Muscle of leg (tissue), 3 donors: ENCODE measurements at regions not wholly inside any gene's neighbourhood (a gene's known extent, or its start where the extent isn't known, plus 50 kb on each side); places are given as distances from the start of the nearest gene placed in this dataset.

Experiments
- DNase-seq: peaks from one replicate; pipeline ENCODE4 v3.0.0; 2013
- H3K27ac ChIP-seq: one replicate; pipeline ENCODE4 v1.5.1; 2013; ENCODE audit warnings: mild to moderate bottlenecking, low read length, control low read depth
- H3K27me3 ChIP-seq: one replicate; pipeline ENCODE4 v1.6.1; 2013; ENCODE audit warnings: low read length; ENCODE audit not compliant: control insufficient read depth, insufficient read depth
- H3K36me3 ChIP-seq: one replicate; pipeline ENCODE4 v1.6.1; 2013; ENCODE audit warnings: low read length; ENCODE audit not compliant: control insufficient read depth, insufficient read depth
- H3K4me1 ChIP-seq: one replicate; pipeline ENCODE4 v1.6.1; 2013; ENCODE audit warnings: low read length; ENCODE audit not compliant: control insufficient read depth, insufficient read depth
- H3K4me3 ChIP-seq: one replicate; pipeline ENCODE4 v1.5.1; 2013; ENCODE audit warnings: low read length, control low read depth
- H3K9me3 ChIP-seq: replicated peaks from 2 replicates; pipeline ENCODE4 v1.6.1; 2013; ENCODE audit warnings: low read depth, low read length; ENCODE audit not compliant: control insufficient read depth
- WGBS: methylation state at CpG from one replicate; pipeline ENCODE4 v1.1.5; 2013; ENCODE audit warnings: missing lambda C conversion rate; ENCODE audit not compliant: insufficient coverage; 5-methylcytosine and 5-hydroxymethylcytosine counted together

DNA sequence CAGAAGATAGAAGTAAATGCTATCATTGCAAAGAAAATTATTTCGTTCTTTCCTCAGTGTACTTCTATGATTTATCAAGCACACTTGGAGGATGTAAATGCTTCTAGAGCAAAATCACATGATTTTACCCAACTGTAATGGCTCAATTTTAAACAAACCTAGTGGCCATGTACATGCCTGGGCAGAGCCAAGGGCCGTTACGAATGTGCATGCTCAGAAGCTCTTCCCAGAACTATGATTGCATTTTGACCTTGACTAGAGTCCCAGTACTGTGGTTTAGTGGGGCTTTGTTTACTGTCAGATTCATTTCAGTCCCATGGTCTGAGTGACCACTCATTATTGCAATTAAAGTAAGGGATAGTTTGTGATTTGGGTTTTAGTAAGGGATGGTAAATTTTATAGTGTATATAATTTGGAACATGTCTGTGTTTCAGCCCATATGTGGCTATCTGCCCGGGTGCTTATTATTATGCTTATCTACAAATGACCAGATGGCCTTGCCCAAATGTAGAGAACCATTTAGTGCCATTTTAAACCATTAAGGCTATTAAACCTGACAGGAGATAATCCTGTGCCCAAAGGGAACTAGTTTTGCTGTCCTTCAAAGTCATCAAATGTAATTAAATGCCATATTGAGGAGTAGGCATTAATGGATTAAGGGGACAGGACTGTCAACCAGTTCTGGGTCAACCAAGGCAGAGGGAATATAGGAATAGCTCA, 239.1 kb downstream of the ICOS start:
- H3K4me1 ChIP-seq, result peaks cover 5% of the 10 kb centered on the region
- no peaks in the 10 kb centered on the region for H3K9me3 ChIP-seq
- DNase-seq, result no peak
- H3K27ac ChIP-seq, result no peak overlapping the region
- no peak overlapping the region for H3K4me3 ChIP-seq
- H3K27me3 ChIP-seq, result no peaks in the 10 kb centered on the region
- no peaks in the 10 kb centered on the region for H3K36me3 ChIP-seq
- WGBS, result 20% methylated on average over 1 of the region's 4 CpGs

- Histone ChIP-seq H3K4me1 (peaks cover 5% of the 10 kb centered on the region), H3K27me3 (no peaks in the 10 kb centered on the region), H3K9me3 (no peaks in the 10 kb centered on the region), H3K36me3 (no peaks in the 10 kb centered on the region), H3K27ac (no peak overlapping the region), H3K4me3 (no peak overlapping the region)
- DNase-seq, result no peak
- no CpG with 5 or more reads among the region's 1 CpG for WGBS
Measured at GRCh38 chr2:204176306-204176705, 239.7 kb downstream of the ICOS start.

DNA sequence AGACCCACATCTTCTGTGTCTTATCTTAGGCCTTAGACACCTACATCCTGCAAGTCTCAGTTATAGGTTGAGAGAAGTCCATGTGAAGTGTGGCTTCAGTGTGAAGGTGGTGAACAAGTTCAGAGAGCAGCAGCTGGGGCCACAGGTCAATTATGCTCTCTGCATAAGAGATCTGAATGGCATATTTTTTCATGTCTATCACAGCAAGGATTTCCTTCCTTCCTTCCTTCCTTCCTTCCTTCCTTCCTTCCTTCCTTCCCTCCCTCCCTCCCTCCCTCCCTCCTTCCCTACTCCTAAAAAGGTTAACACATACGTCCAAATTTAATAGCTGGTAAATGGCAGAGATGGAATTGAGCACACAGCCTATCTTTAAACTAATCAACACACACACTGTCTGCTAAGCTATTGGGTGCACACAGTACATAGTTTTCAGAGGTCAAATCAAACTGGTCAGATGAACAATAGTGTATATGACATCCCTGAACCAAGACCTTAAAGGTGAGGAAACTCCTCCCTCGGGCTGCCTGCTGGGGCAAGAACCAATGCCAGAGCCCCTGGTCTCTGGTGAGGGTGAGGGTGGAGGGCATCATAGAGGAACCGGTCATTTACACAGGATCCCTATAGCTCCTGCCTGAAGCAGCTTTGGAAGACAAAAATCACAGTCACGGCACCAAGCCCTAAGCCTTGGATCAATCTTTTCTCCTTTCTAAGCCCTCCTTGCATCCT, 240.9 kb downstream of the ICOS start:
- no peak for DNase-seq
- no peak overlapping the region for H3K27ac ChIP-seq
- no peaks in the 10 kb centered on the region for H3K36me3 ChIP-seq
- H3K9me3 ChIP-seq, result no peaks in the 10 kb centered on the region
- peaks cover 4% of the 10 kb centered on the region for H3K4me1 ChIP-seq
- WGBS, result no CpG with 5 or more reads among the region's 4 CpGs
- no peak overlapping the region for H3K4me3 ChIP-seq
- H3K27me3 ChIP-seq, result no peaks in the 10 kb centered on the region

DNA sequence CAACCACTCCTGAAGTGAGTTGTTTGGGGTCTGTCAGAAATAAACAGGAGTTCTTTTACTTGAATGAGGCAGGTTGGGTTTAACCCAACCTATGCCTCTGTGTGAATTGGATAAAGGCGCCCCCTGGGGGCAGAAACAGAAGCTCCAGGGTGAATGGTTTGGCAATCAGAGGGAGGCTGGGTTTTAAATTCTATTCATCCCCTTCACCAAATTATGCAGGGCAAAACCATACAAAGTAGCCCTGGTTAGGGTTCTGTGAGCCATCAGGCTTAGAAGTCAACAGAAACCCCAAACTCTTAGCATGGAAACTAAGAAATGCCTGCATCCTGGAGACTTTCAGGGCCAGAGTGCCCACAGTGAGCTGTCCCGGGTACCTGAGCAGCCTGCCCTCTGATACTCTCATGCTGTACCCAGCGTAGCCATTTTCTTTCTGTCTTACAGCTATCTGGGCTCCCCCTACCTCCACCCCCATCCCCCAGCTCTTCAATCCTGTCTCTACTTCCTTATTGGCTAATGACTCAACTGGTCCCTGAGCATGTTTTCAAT, 241.5 kb downstream of the ICOS start:
- Histone ChIP-seq H3K4me3 (no peak overlapping the region), H3K9me3 (no peaks in the 10 kb centered on the region), H3K27me3 (no peaks in the 10 kb centered on the region), H3K4me1 (peaks cover 4% of the 10 kb centered on the region), H3K36me3 (no peaks in the 10 kb centered on the region), H3K27ac (no peak overlapping the region)
- peak; percentile 33 for DNase-seq
- WGBS, result 78% methylated on average over 2 of the region's 3 CpGs

GRCh38 chr2:204180649-204181048, 244.1 kb downstream of the ICOS start:
- WGBS, result 88% methylated on average over 1 of the region's 1 CpG
- DNase-seq, result no peak
- peaks cover 4% of the 10 kb centered on the region for H3K4me1 ChIP-seq
- no peaks in the 10 kb centered on the region for H3K27me3 ChIP-seq
- no peak overlapping the region for H3K4me3 ChIP-seq
- H3K36me3 ChIP-seq, result no peaks in the 10 kb centered on the region
- H3K27ac ChIP-seq, result no peak overlapping the region
- no peaks in the 10 kb centered on the region for H3K9me3 ChIP-seq

DNA sequence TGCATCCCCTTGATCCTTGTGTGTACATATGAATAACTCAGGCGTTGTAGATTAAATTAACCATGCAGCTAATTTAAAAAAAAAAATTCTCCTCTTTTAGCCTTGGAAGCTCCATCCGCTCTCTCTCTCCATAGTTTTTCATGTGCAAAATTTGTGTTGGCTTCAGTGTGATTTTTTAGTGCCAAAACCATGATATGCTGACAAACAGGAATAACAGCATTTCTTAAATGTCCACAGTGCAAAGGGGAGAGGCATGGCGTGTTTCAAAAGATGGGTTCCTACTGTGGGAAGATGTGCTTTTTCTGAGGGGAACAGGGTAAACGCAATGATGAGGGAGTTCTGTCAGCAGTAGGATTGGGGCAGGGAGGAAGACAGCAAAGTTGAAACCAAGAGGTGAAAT, 247.0 kb downstream of the ICOS start:
- Histone ChIP-seq H3K9me3 (no peaks in the 10 kb centered on the region), H3K4me1 (peaks cover 4% of the 10 kb centered on the region), H3K27ac (no peak overlapping the region), H3K36me3 (no peaks in the 10 kb centered on the region), H3K27me3 (no peaks in the 10 kb centered on the region), H3K4me3 (no peak overlapping the region)
- WGBS, result 33% methylated on average over 1 of the region's 4 CpGs
- peak; percentile 70 for DNase-seq

DNA sequence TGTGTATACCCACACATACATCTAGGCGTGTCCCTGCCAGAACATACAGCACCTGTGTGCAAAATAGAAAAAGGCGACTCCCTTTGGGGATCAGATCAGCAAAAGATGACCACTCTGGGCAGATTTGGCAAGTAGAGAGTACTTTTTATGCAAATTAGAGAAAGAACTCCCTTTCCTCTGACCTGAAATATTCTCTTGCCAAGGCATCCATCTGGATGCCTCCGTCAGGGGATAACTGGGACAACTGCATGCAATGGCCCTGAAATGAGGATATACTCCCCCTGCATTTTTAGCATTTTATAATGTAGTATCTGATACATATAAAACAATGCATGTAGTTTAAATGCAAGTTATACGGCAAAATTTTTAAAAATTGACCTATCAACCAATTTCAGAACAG, 247.7 kb downstream of the ICOS start:
- Histone ChIP-seq H3K4me1 (peaks cover 4% of the 10 kb centered on the region), H3K27me3 (no peaks in the 10 kb centered on the region), H3K36me3 (no peaks in the 10 kb centered on the region), H3K4me3 (no peak overlapping the region), H3K9me3 (no peaks in the 10 kb centered on the region), H3K27ac (no peak overlapping the region)
- no CpG with 5 or more reads among the region's 4 CpGs for WGBS
- DNase-seq, result no peak

- Histone ChIP-seq H3K36me3 (no peaks in the 10 kb centered on the region), H3K4me3 (no peak overlapping the region), H3K9me3 (no peaks in the 10 kb centered on the region), H3K27ac (no peak overlapping the region), H3K4me1 (peaks cover 2% of the 10 kb centered on the region), H3K27me3 (peaks cover 2% of the 10 kb centered on the region)
- no CpG with 5 or more reads among the region's 4 CpGs for WGBS
- DNase-seq, result no peak
Measured at GRCh38 chr2:204187229-204188083, 250.9 kb downstream of the ICOS start.

DNA sequence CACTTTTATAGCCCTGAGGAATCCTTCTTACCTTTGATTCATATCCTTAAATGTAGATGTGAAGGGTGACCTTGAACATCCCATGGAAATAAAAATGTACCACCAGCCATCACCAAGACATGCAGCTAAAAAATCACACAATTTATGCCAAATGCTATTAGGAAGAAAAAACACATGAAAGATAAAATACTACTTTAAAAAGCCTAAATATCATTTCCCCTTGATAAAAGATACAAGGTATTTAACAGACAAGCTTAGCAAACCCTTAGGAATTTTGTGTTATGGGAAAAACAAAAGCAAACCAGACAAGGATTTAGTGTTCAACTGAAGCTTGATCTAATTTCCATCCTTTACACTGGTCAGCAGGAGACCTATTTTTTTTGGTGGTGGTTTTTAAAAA, 255.0 kb downstream of the ICOS start:
- Histone ChIP-seq H3K4me3 (no peak overlapping the region), H3K27me3 (peaks cover 2% of the 10 kb centered on the region), H3K9me3 (no peaks in the 10 kb centered on the region), H3K36me3 (no peaks in the 10 kb centered on the region), H3K4me1 (peaks cover 2% of the 10 kb centered on the region), H3K27ac (no peak overlapping the region)
- DNase-seq, result no peak

DNA sequence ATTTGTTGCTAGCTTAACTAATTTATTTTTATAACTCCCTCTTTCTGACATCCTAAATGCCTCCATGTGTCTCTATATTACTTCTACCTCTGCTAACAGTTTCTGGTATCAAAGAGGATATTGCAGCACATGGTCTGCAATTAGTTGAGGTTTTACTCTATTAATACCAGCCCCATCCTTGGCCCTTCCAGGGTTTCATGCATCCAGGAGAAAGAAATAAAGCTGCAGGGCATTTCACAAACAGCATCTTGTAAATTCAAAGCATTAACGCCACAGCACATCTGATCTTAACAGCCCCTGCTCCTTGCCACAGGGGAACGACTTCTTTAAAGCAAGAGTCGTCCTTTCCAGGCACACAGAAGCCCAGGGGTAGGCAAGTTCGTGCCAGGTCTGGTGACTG, 258.9 kb downstream of the ICOS start:
- no peak overlapping the region for H3K27ac ChIP-seq
- 60% methylated on average over 2 of the region's 4 CpGs for WGBS
- peaks cover 2% of the 10 kb centered on the region for H3K27me3 ChIP-seq
- no peak overlapping the region for H3K4me3 ChIP-seq
- H3K36me3 ChIP-seq, result no peaks in the 10 kb centered on the region
- peaks cover 2% of the 10 kb centered on the region for H3K4me1 ChIP-seq
- no peaks in the 10 kb centered on the region for H3K9me3 ChIP-seq
- no peak for DNase-seq
